HG02642 (cell line): ENCODE measurements at regions not wholly inside any gene's neighbourhood (a gene's known extent, or its start where the extent isn't known, plus 50 kb on each side); places are given as distances from the start of the nearest gene placed in this dataset.

Source experiments
- ATAC-seq: cut with Tn5 transposase; IDR thresholded peaks from one replicate; pipeline ENCODE4 v1.9.1; 2021; ENCODE audit warnings: mild to moderate bottlenecking; ENCODE audit not compliant: unreplicated experiment, poor library complexity

DNA sequence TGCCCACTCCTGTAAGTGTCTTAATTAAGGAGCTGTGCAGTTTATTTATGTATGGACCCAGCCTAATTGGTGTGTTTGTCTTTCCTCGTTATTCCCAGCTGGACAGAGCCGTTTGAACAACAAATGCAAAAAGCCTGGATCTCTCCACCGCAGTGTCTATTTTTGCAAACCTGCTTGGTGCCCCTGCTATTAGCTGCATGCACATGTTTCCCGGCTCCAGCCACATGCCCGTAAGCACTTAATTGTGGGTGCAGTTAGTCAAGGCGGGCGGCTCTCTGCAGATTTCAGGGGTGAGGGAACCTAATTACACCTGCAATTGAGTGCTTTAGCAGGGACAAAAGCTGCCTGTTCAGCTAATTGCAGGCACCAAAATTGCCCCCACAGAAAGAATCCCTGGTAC lies 74.0 kb upstream of the GSE1 start:
- no peak for ATAC-seq

DNA sequence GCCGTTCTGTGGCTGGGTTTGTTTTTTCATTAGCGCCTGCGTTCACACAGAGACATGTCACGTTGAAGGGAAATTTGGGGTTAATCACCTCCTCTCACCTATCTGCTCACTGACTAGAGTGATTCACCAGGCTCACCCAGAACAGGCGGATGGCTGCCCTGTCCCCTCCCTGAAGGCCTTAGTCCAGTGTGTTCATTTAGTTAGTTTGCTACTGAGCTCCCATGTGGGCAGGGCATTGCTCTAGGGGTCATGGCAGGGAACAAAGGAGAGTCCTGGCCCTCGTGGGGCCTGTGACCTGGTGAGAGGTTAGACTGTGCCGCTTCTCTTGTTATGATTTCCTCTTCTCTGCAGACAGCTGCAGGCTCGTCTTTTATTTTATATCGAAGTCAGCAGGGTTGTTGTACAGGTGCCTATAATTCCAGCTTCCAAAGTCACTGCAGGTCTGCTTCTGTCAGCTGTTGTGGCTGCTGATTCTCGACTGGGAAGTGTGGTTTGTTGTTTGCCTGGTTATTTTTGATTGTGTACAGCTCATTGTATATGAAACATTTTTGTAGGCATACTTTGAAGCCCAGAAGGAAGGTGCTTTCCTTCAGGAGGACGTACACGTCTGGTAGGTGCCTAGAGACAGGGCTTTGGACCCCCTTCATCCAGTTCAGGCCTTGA lies 73.4 kb upstream of the GSE1 start:
- ATAC-seq: no peak

GRCh38 chr16:85541181-85541580 lies 71.9 kb upstream of the GSE1 start:
- no peak for ATAC-seq

DNA sequence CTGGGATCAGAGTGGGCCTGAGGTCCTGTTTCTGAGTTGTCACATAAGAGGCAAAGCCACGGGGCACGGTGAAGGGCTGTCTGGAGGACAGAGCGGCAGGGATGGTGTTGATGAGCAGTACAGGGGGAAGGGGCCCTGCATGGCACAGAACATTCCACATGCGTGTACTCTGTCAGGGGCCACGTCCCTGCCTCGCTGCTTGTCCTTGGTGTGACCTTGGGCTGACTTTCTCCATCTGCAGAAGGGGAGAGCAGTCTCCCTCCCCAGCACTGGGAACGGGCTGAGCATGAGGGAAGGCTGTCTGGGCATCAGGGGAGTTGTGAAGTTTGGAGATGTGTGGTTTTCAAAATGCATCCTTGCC lies 71.5 kb upstream of the GSE1 start:
- no peak for ATAC-seq

GRCh38 chr16:85541980-85542900 lies 70.9 kb upstream of the GSE1 start:
- ATAC-seq: no peak

GRCh38 chr16:85543536-85543935 lies 69.6 kb upstream of the GSE1 start:
- no peak for ATAC-seq

DNA sequence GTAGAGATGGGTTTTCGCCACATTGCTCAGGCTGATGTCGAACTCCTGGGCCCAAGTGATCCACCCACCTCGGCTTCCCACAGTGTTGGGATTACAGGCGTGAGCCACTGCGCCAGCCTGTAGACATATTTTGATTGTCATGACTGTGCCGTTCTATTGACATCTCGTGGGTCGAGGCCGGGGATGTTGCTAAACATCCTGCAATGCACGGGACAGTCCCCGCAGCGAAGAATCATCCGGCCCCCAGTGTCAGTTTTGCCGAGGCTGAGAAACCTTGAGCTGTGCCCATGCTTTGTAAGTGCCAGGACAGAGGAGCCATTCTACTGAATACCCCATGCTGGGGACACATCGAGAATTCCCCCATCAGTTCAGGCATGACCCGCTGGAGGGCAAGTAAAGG lies 69.1 kb upstream of the GSE1 start:
- no peak for ATAC-seq

DNA sequence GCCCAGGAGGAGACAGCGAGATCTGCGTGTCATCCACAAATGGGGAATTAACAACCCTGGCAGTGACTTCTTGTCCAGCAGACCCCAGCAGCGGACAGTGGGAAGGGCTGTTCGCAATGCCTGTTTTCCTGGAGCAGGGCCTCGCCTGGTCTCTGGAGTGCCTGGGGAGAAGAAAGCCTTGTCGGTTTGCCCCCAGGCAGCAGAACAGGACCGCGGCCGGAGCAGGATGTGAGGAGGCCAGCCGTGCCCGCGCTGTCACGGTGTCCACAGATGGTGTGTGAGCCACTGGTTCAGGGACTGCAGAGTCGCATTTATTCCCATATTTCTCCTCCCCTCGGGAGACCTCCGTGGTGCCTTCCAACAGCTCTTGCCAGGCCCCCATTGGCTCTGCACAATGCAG lies 68.5 kb upstream of the GSE1 start:
- no peak for ATAC-seq

DNA sequence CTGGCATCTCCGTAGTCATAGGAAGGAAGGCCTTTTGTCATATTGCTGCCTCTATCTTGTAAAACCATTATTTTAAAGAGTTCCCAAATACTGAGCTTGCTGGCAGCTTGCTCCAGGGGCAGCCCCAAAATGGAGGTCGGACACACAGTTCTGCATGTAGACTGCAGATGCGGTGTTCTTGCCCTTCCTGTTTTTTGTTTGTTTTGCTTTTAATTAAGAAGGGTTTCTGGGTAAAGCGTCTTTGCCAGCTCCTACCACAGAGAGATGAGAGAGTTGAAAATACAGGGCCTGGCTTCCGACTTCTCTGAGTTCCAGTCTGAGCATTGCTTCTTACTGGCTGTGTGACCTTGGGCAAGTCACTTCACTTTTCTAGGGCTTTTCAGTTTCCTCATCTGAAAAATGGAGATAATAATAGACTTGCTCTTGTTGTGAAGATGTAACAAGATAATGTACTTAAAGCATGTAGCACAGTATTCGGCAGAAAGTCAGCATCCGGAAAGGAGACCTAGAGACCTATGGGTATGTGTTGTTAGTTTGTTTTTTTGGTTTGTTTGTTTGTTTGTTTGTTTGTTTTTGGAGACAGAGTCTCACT lies 67.8 kb upstream of the GSE1 start:
- no peak for ATAC-seq

- no peak for ATAC-seq
Observed at GRCh38 chr16:85546585-85547447, 66.3 kb upstream of the GSE1 start.

GRCh38 chr16:85548375-85548774 lies 64.7 kb upstream of the GSE1 start:
- ATAC-seq: no peak

GRCh38 chr16:85549766-85550421 lies 63.2 kb upstream of the GSE1 start:
- ATAC-seq: no peak

- ATAC-seq: no peak
Observed at GRCh38 chr16:85550422-85550864, 62.7 kb upstream of the GSE1 start.

DNA sequence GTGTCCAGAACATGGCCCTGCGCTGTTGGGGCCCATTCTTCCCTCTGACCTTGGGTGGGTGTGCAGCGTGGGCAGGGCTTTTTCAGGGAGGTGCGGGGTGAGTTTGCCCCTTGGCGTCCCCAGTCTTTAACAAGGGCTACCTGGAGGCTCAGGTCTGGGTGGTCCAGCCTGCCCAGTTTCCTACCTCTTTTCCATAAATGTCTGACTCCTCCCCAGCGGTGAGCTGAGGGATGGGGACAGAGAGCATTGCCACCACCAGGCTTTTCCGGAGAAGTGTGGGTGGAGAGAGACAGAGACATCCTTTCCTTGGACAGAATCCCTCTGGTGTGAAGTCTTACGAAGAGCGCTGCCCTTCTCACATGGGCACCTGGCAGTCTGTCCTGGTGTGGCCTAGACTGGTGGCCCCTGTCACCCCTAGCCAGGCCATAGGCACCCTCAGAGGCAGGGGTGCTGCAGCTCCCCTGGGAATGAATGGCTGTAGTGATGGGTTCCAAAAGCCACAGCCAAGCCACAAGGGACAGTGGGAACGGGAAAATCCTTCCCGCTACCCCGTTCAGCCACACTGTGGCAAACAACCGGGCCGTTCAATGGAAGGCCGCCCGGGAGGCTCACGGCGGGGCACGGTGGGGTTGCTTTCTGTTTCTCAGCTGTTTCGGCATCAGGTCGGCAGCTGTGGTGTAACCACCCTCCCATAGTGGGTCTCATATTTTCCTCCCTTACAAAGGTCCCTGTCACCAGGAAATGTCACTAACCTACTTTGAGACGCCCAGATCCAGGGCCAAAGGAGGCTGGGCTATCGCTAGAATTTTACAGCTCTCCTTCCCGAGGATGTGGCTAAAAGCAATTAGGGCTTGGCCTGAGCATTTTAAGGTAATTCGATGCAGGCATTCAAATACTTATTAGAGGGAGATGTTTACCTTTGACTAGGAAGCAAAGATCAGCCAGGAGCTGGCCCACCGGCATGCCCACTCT lies 61.9 kb upstream of the GSE1 start:
- no peak for ATAC-seq

DNA sequence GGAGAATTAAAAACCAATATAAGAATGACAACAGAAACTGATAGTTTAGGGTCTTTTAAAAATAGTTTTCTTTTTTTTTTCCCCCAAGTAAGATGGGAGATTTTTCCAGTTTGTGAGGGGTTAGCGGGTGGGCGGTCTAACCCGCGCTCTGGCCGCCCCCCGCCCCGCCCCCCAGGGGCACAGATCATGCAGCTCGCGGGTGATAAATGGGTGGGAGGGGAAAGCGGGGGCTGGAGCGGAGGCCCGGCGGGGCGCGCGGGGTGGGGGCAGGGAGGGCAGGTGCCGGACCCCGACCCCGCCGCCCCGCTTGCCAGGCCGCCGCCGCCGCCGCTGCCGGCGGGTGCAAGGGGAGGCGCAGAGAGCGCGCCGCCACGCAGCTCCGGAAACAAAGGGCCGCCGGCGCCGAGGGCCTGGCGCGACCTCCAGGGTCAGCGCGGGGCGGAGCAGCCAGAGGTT lies 60.1 kb upstream of the GSE1 start:
- no peak for ATAC-seq

DNA sequence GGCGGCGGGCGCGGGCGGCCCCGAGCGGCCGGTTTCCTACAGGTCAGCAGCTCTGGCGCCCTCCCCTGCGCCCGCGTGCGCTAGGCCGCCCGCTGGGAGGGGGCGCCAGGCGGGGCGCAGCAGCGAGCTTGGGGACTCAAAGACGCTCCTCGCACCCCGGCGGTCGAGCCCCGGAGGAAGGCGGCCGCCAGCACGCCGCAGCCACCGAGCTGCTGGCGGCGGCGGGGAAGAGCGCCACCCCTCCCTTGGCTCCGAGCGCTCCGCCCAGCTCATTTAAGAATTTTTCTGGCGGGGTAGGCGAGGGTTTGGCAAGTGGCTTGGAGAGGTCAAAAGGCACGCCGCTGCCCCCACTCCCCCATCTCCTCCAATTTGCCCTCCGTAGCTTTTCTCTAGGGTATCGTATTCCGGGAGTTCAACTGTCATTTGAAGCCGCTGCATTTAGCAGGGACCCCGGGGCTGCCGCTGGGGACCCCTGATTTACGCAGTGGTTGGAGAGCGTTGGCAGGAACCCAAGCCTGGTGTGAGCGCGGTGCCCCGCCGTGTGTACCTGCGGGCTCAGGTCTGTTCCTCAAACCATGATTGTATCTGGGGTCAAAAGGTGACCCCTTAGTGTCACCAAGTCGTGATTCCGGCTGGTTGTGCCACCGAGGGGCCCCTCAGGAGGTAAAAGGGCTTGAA lies 59.5 kb upstream of the GSE1 start:
- peak; percentile 37 for ATAC-seq

DNA sequence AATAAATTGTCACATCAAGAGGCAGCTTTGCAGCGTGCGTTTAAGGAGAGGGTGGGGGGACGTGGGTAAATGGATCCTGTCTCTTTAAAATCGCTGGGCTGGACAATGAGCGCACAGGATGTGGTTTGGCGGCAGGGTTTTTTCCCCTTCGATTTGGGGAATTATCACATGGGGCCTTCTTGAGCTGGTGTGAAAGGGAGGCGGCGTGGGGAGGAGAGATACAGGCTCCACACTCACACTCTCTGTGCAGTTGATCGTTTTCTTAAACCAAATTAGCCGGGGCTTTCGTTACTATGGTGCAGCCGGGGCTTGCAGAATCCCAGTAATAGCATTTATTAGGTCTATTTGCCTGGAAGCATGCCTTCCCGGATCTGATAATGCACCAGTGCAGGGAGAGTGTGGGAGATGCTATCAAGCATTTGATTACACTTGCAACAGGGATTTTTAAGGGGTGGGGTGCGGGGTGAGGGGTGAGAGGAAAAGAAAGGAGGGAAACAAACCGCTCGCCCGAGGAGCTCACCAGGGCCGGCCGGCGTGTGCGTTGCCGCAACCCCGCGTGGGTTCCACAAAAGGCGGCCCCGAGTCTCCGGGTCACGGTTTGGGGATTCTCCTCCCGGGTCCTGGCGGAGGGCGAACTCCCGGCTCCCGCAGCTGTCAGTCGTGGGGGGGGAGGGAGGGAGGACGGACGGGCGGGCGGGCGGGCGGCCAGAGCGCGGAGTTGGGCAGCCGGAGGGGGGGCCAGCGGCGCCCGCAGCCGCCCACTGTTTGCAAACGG lies 58.8 kb upstream of the GSE1 start:
- ATAC-seq: peak; percentile 53
